ENCODE measurements at regions not wholly inside any gene's neighbourhood (a gene's known extent, or its start where the extent isn't known, plus 50 kb on each side); places are given as distances from the start of the nearest gene placed in this dataset.

DNA sequence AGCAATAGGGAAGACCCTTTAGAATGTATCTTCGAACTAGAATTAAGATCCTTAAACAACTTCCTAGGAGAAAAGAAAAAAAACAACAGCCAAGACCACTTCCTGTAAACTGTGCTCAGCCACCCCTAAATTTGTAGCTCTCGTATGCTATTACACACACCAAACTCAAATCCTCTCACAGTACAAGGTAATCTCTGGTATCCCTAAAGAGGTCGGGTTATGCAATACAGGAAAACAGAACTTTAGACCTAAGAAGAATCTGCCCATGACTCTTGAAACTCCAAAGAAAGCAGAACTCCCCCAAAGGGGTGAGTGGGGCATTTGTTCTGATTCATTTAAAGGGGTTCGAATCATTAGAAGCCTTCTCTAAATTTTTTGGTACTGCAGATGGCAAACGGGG, 170.9 kb upstream of the CASK start:
- TF ChIP-seq CTCF (IDR thresholded peaks at IDR 0.05) (no peak), POLR2A (IDR thresholded peaks at IDR 0.05) (no peak)
